ENCODE measurements at regions not wholly inside any gene's neighbourhood (a gene's known extent, or its start where the extent isn't known, plus 50 kb on each side); places are given as distances from the start of the nearest gene placed in this dataset.

DNA sequence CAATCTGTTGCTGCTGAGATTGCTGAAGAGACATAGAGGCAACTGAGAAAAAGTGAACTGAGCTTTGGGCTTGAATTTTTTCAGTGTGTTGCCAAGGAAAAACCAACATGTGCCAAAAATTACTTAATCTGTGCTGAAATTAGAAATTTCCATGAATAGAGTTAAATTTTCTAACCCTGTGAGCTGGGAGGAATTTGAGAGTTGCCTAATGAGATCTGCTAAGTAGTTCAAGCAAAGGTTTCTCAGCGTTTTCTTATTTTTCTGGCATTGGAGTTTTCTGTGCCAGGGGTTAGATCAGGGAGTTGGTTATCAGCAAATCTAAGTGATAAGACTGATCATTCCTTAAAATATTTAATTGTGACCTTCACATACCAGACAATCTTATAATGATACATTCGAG lies 457.5 kb upstream of the GNPDA2 start:
- Histone ChIP-seq H3K9me3 (ENCODE audit: control insufficient read depth, insufficient read depth, low read depth, low read length) (no peaks in the 10 kb centered on the region), H3K36me3 (ENCODE audit: control insufficient read depth, insufficient read depth, low read length) (no peaks in the 10 kb centered on the region), H3K9ac (ENCODE audit: low read length) (no peak overlapping the region), H3K4me3 (ENCODE audit: low read depth, low read length) (no peak overlapping the region), H3K4me1 (ENCODE audit: control insufficient read depth, insufficient read depth, low read length) (no peaks in the 10 kb centered on the region), H3K27me3 (ENCODE audit: control insufficient read depth, insufficient read depth, low read length) (no peaks in the 10 kb centered on the region), H3K27ac (ENCODE audit: low read depth, low read length) (no peak overlapping the region)

- Histone ChIP-seq H3K9me3 (ENCODE audit: control insufficient read depth, insufficient read depth, low read depth, low read length) (no peaks in the 10 kb centered on the region), H3K27me3 (ENCODE audit: control insufficient read depth, insufficient read depth, low read length) (no peaks in the 10 kb centered on the region), H3K36me3 (ENCODE audit: control insufficient read depth, insufficient read depth, low read length) (no peaks in the 10 kb centered on the region), H3K4me1 (ENCODE audit: control insufficient read depth, insufficient read depth, low read length) (peaks cover 7% of the 10 kb centered on the region; the same call in 1 of the 2 replicates), H3K27ac (ENCODE audit: low read depth, low read length) (no peak overlapping the region), H3K4me3 (ENCODE audit: low read depth, low read length) (no peak overlapping the region), H3K9ac (ENCODE audit: low read length) (no peak overlapping the region)
Measured at GRCh38 chr4:45172636-45173035, 446.3 kb upstream of the GNPDA2 start.

- Histone ChIP-seq H3K9ac (ENCODE audit: low read length) (no peak overlapping the region), H3K4me1 (ENCODE audit: control insufficient read depth, insufficient read depth, low read length) (no peaks in the 10 kb centered on the region), H3K4me3 (ENCODE audit: low read depth, low read length) (no peak overlapping the region), H3K27me3 (ENCODE audit: control insufficient read depth, insufficient read depth, low read length) (no peaks in the 10 kb centered on the region), H3K36me3 (ENCODE audit: control insufficient read depth, insufficient read depth, low read length) (no peaks in the 10 kb centered on the region), H3K9me3 (ENCODE audit: control insufficient read depth, insufficient read depth, low read depth, low read length) (no peaks in the 10 kb centered on the region), H3K27ac (ENCODE audit: low read depth, low read length) (no peak overlapping the region)
Measured at GRCh38 chr4:45160951-45161350, 434.6 kb upstream of the GNPDA2 start.

GRCh38 chr4:45155081-45155777 lies 428.9 kb upstream of the GNPDA2 start:
- no peak overlapping the region for H3K27ac ChIP-seq (ENCODE audit: low read depth, low read length)
- H3K4me1 ChIP-seq (ENCODE audit: control insufficient read depth, insufficient read depth, low read length), result no peaks in the 10 kb centered on the region
- H3K9ac ChIP-seq (ENCODE audit: low read length), result no peak overlapping the region
- H3K27me3 ChIP-seq (ENCODE audit: control insufficient read depth, insufficient read depth, low read length), result no peaks in the 10 kb centered on the region
- H3K36me3 ChIP-seq (ENCODE audit: control insufficient read depth, insufficient read depth, low read length), result no peaks in the 10 kb centered on the region
- H3K4me3 ChIP-seq (ENCODE audit: low read depth, low read length), result no peak overlapping the region
- H3K9me3 ChIP-seq (ENCODE audit: control insufficient read depth, insufficient read depth, low read depth, low read length), result no peaks in the 10 kb centered on the region

DNA sequence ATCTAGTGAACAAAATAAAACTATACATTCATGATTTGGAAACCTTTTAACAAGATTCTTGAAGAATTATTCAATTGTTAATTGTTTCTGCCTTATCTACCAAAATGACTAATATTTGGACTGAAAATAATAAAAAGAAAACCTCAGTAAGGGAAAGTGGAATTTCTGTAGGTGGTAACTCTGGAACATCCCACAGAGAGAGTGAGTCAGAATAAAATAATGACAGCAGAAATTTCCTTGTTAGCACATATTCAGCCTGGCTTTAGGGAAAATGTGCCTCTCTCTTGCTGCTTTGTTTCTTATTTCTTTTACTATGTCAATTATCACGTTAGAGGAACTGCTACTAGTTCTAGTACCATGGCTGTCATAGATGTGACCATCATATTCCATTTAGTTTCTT lies 421.5 kb upstream of the GNPDA2 start:
- Histone ChIP-seq H3K27ac (ENCODE audit: low read depth, low read length) (no peak overlapping the region), H3K4me3 (ENCODE audit: low read depth, low read length) (no peak overlapping the region), H3K9ac (ENCODE audit: low read length) (no peak overlapping the region), H3K4me1 (ENCODE audit: control insufficient read depth, insufficient read depth, low read length) (no peaks in the 10 kb centered on the region), H3K27me3 (ENCODE audit: control insufficient read depth, insufficient read depth, low read length) (no peaks in the 10 kb centered on the region), H3K36me3 (ENCODE audit: control insufficient read depth, insufficient read depth, low read length) (no peaks in the 10 kb centered on the region), H3K9me3 (ENCODE audit: control insufficient read depth, insufficient read depth, low read depth, low read length) (no peaks in the 10 kb centered on the region)

DNA sequence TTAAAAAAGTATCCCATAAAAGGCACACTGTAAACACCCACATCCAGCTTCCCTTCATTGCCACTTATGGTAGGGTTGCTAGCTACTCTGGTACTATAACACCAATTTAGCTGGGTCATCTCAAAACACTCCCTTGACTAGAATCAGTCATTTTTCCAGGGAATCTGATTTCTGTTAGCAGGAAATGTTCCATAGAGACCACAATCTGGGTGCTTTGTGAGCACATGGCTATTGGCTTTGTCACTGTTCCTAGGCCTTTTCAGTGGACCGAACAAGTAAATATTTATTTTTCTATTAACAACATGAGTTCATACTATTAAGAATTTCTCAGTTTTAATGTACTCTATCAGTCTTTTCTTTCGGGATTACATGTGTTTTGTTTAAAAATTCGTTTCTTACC lies 404.7 kb upstream of the GNPDA2 start:
- Histone ChIP-seq H3K4me3 (ENCODE audit: low read depth, low read length) (no peak overlapping the region), H3K36me3 (ENCODE audit: control insufficient read depth, insufficient read depth, low read length) (no peaks in the 10 kb centered on the region), H3K9ac (ENCODE audit: low read length) (no peak overlapping the region), H3K4me1 (ENCODE audit: control insufficient read depth, insufficient read depth, low read length) (no peaks in the 10 kb centered on the region), H3K27ac (ENCODE audit: low read depth, low read length) (no peak overlapping the region), H3K27me3 (ENCODE audit: control insufficient read depth, insufficient read depth, low read length) (no peaks in the 10 kb centered on the region), H3K9me3 (ENCODE audit: control insufficient read depth, insufficient read depth, low read depth, low read length) (0 out of 2 replicates have a peak, but pooled peaks cover 11% of the 10 kb centered on the region)

GRCh38 chr4:45122406-45122805 lies 396.1 kb upstream of the GNPDA2 start:
- H3K27me3 ChIP-seq (ENCODE audit: control insufficient read depth, insufficient read depth, low read length), result no peaks in the 10 kb centered on the region
- H3K9ac ChIP-seq (ENCODE audit: low read length), result no peak overlapping the region
- H3K4me3 ChIP-seq (ENCODE audit: low read depth, low read length), result no peak overlapping the region
- no peaks in the 10 kb centered on the region for H3K36me3 ChIP-seq (ENCODE audit: control insufficient read depth, insufficient read depth, low read length)
- H3K4me1 ChIP-seq (ENCODE audit: control insufficient read depth, insufficient read depth, low read length), result no peaks in the 10 kb centered on the region
- H3K27ac ChIP-seq (ENCODE audit: low read depth, low read length), result no peak overlapping the region
- H3K9me3 ChIP-seq (ENCODE audit: control insufficient read depth, insufficient read depth, low read depth, low read length), result no peaks in the 10 kb centered on the region

GRCh38 chr4:45121426-45121975 lies 395.1 kb upstream of the GNPDA2 start:
- Histone ChIP-seq H3K27me3 (ENCODE audit: control insufficient read depth, insufficient read depth, low read length) (no peaks in the 10 kb centered on the region), H3K4me1 (ENCODE audit: control insufficient read depth, insufficient read depth, low read length) (no peaks in the 10 kb centered on the region), H3K9ac (ENCODE audit: low read length) (no peak overlapping the region), H3K9me3 (ENCODE audit: control insufficient read depth, insufficient read depth, low read depth, low read length) (no peaks in the 10 kb centered on the region), H3K36me3 (ENCODE audit: control insufficient read depth, insufficient read depth, low read length) (no peaks in the 10 kb centered on the region), H3K4me3 (ENCODE audit: low read depth, low read length) (no peak overlapping the region), H3K27ac (ENCODE audit: low read depth, low read length) (no peak overlapping the region)

- no peak overlapping the region for H3K9ac ChIP-seq (ENCODE audit: low read length)
- no peaks in the 10 kb centered on the region for H3K27me3 ChIP-seq (ENCODE audit: control insufficient read depth, insufficient read depth, low read length)
Measured at GRCh38 chr4:45120163-45120562, 393.8 kb upstream of the GNPDA2 start.

GRCh38 chr4:45119376-45119775 lies 393.0 kb upstream of the GNPDA2 start:
- no peaks in the 10 kb centered on the region for H3K36me3 ChIP-seq (ENCODE audit: control insufficient read depth, insufficient read depth, low read length)

More at GRCh38 chr4:45120163-45120562, 393.8 kb upstream of the GNPDA2 start:
- H3K27ac ChIP-seq (ENCODE audit: low read depth, low read length), result no peak overlapping the region
- H3K4me3 ChIP-seq (ENCODE audit: low read depth, low read length), result no peak overlapping the region
- H3K4me1 ChIP-seq (ENCODE audit: control insufficient read depth, insufficient read depth, low read length), result no peaks in the 10 kb centered on the region
- H3K36me3 ChIP-seq (ENCODE audit: control insufficient read depth, insufficient read depth, low read length), result no peaks in the 10 kb centered on the region
- no peaks in the 10 kb centered on the region for H3K9me3 ChIP-seq (ENCODE audit: control insufficient read depth, insufficient read depth, low read depth, low read length)

GRCh38 chr4:45102716-45103115 lies 376.4 kb upstream of the GNPDA2 start:
- Histone ChIP-seq H3K27me3 (ENCODE audit: control insufficient read depth, insufficient read depth, low read length) (no peaks in the 10 kb centered on the region), H3K27ac (ENCODE audit: low read depth, low read length) (no peak overlapping the region), H3K9ac (ENCODE audit: low read length) (no peak overlapping the region), H3K9me3 (ENCODE audit: control insufficient read depth, insufficient read depth, low read depth, low read length) (no peaks in the 10 kb centered on the region; the same call in 1 of the 2 replicates), H3K36me3 (ENCODE audit: control insufficient read depth, insufficient read depth, low read length) (no peaks in the 10 kb centered on the region), H3K4me3 (ENCODE audit: low read depth, low read length) (no peak overlapping the region), H3K4me1 (ENCODE audit: control insufficient read depth, insufficient read depth, low read length) (no peaks in the 10 kb centered on the region)

More at GRCh38 chr4:45119376-45119775, 393.0 kb upstream of the GNPDA2 start:
- Histone ChIP-seq H3K4me3 (ENCODE audit: low read depth, low read length) (no peak overlapping the region), H3K27ac (ENCODE audit: low read depth, low read length) (no peak overlapping the region), H3K9ac (ENCODE audit: low read length) (no peak overlapping the region), H3K9me3 (ENCODE audit: control insufficient read depth, insufficient read depth, low read depth, low read length) (no peaks in the 10 kb centered on the region), H3K4me1 (ENCODE audit: control insufficient read depth, insufficient read depth, low read length) (no peaks in the 10 kb centered on the region), H3K27me3 (ENCODE audit: control insufficient read depth, insufficient read depth, low read length) (no peaks in the 10 kb centered on the region)
